SJSA1 (cell line): ENCODE measurements at regions not wholly inside any gene's neighbourhood (a gene's known extent, or its start where the extent isn't known, plus 50 kb on each side); places are given as distances from the start of the nearest gene placed in this dataset.

Experiments used
- DNase-seq, 2 experiments: peaks; one replicate each; pipeline ENCODE4 v3.0.0-alpha.2; 2015 to 2020; ENCODE audit warnings: low spot score in 2 of 2, low read depth in 1 of 2
- H3K27ac ChIP-seq: fragments of 250-450 bp; sonication (Bioruptor Pico); 2 replicates; pipeline ENCODE4 v1.5.1; 2020; ENCODE audit warnings: mild to moderate bottlenecking, moderate library complexity
- H3K27me3 ChIP-seq: fragments of 250-450 bp; sonication (Bioruptor Pico); replicated peaks from 2 replicates; pipeline ENCODE4 v1.5.1; 2020; ENCODE audit warnings: mild to moderate bottlenecking, moderate library complexity
- H3K36me3 ChIP-seq: fragments of 250-450 bp; sonication (Bioruptor Pico); 2 replicates; pipeline ENCODE4 v1.5.1; 2020; ENCODE audit warnings: mild to moderate bottlenecking
- H3K4me1 ChIP-seq: fragments of 250-450 bp; sonication (Bioruptor Pico); replicated peaks from 2 replicates; pipeline ENCODE4 v1.6.1; 2021; ENCODE audit warnings: mild to moderate bottlenecking
- H3K4me3 ChIP-seq: fragments of 250-450 bp; sonication (Bioruptor Pico); 2 replicates; pipeline ENCODE4 v1.5.1; 2020; ENCODE audit warnings: mild to moderate bottlenecking
- H3K9me3 ChIP-seq: fragments of 250-450 bp; sonication (Bioruptor Pico); replicated peaks from 2 replicates; pipeline ENCODE4 v1.5.1; 2020; ENCODE audit warnings: mild to moderate bottlenecking

DNA sequence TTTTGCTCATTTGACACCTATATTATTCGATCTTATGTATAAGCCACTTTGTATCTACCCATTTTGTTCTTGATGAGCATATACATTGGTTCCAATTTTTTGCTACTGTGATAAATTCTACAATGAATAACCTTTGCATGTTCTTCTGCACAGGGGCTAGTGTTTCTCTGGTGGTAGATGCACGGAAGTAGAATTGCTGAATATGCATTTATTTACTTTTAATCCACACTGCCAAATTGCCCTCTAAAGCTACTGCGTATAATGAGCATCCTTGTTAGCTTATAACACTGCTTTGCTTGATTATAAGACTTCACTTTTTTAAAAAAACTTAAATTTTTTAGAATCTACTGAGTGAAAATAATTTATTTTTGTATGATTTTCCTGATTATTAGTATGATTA, 84.2 kb upstream of the PIAS1 start:
- Histone ChIP-seq H3K9me3 (no peaks in the 10 kb centered on the region), H3K4me3 (no peak overlapping the region), H3K4me1 (peaks cover 13% of the 10 kb centered on the region), H3K36me3 (no peaks in the 10 kb centered on the region), H3K27ac (no peak overlapping the region), H3K27me3 (no peaks in the 10 kb centered on the region)
- DNase-seq: no peak

- Histone ChIP-seq H3K36me3 (no peaks in the 10 kb centered on the region), H3K27ac (no peak overlapping the region), H3K4me1 (peaks cover 13% of the 10 kb centered on the region), H3K9me3 (no peaks in the 10 kb centered on the region; the same call in 1 of the 2 replicates), H3K4me3 (no peak overlapping the region), H3K27me3 (no peaks in the 10 kb centered on the region)
- no peak for DNase-seq
Observed at GRCh38 chr15:67972377-67972776, 81.7 kb upstream of the PIAS1 start.

GRCh38 chr15:67973846-67974245, 80.3 kb upstream of the PIAS1 start:
- no peaks in the 10 kb centered on the region; the same call in 1 of the 2 replicates for H3K9me3 ChIP-seq
- no peaks in the 10 kb centered on the region for H3K36me3 ChIP-seq
- no peak for DNase-seq
- H3K4me3 ChIP-seq: no peak overlapping the region
- no peaks in the 10 kb centered on the region for H3K4me1 ChIP-seq
- H3K27ac ChIP-seq: no peak overlapping the region
- H3K27me3 ChIP-seq: no peaks in the 10 kb centered on the region

DNA sequence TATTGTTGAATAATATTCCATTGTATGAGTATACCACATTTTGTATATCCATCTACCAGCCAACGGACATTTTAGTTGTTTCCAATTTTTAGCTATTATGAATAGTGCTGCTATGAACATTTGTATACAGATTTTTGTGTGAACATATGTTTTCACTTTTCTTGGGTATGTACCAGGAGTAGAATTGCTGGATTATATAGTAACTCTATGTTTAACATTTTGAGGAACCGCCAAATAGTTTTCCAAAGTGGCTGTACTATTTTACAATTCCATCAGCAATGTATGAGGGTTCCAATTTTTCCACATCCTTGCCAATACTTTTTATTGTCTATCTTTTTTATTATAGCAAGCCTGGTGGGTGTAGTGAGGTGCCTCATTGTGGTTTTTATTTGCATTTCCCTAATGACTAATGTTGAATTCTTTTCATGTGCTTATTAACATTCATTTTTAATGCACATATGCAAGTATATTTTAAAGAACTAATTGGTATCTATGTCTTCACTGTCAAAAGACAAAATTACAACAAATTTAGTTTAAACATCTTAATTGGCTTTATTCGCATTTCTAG, 77.5 kb upstream of the PIAS1 start:
- Histone ChIP-seq H3K9me3 (no peaks in the 10 kb centered on the region; the same call in 1 of the 2 replicates), H3K27me3 (no peaks in the 10 kb centered on the region), H3K27ac (no peak overlapping the region), H3K36me3 (no peaks in the 10 kb centered on the region), H3K4me1 (no peaks in the 10 kb centered on the region), H3K4me3 (no peak overlapping the region)
- no peak for DNase-seq

GRCh38 chr15:67977414-67978089, 76.6 kb upstream of the PIAS1 start:
- Histone ChIP-seq H3K4me3 (no peak overlapping the region), H3K9me3 (no peaks in the 10 kb centered on the region; the same call in 1 of the 2 replicates), H3K4me1 (no peaks in the 10 kb centered on the region), H3K27me3 (no peaks in the 10 kb centered on the region), H3K27ac (no peak overlapping the region), H3K36me3 (no peaks in the 10 kb centered on the region)
- no peak for DNase-seq

GRCh38 chr15:67979281-67979680, 74.8 kb upstream of the PIAS1 start:
- H3K9me3 ChIP-seq: no peaks in the 10 kb centered on the region; the same call in 1 of the 2 replicates
- H3K36me3 ChIP-seq: no peaks in the 10 kb centered on the region
- no peak for DNase-seq
- no peak overlapping the region for H3K27ac ChIP-seq
- no peak overlapping the region for H3K4me3 ChIP-seq
- H3K4me1 ChIP-seq: no peaks in the 10 kb centered on the region
- no peaks in the 10 kb centered on the region for H3K27me3 ChIP-seq

DNA sequence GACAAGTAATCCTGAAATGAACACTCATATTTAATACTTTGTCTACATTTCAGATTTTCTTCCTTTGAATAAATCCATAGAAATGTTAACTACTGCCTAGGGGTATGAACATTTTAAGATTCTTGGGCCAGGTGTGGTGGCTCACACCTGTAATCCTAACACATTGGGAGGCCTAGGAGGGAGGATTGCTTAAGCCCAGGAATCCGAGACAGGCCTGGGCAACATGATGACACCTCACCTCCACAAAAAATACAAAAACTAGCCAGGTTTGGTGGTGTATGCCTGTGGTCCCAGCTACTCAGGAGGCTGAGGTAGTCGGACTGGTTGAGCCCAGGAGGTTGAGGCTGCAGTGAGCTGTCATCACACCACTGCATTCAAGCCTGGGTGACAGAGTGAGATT, 73.9 kb upstream of the PIAS1 start:
- Histone ChIP-seq H3K27me3 (no peaks in the 10 kb centered on the region), H3K9me3 (no peaks in the 10 kb centered on the region; the same call in 1 of the 2 replicates), H3K27ac (no peak overlapping the region), H3K4me3 (no peak overlapping the region), H3K36me3 (no peaks in the 10 kb centered on the region), H3K4me1 (no peaks in the 10 kb centered on the region)
- DNase-seq: no peak

DNA sequence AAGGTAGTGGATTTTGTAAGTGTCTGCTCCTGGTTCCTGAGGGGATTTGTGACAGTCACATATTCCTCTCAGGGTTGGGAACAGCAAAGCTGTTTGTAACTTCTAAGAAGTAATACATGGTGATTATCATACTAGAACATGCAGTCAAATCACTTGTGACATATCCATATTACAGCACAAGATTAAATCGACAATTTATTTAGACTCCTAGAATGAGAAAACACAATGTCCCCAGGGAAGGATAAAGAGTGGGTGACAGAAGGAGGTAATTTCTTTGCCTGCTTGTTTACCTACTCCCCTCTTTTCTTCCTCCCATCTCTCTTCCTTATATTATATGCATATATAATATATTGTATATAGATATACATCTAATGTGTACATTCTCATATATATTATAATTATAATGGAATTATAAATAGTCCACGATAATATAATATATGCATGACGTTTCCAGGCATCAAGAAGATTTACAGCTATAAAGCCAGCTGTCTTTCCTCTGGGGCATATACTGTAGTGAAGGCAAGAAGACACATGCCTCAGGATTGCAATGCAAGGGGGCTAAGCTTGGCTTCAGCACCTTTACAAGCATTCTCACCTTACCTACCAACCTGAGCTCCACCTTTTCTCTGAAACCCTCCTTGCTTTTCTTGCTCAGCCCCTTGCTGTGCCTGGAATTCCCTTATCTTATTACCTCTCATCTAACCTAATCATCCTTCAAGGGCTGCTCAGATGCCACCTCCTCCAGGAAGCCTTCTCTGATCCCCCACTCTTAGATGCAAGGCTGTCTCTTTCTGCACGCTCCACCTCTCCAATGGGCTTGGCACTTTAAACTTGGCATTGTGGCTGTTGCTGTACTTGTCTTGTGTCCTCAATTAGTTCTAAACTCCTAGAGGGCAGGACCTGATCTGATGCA, 73.1 kb upstream of the PIAS1 start:
- Histone ChIP-seq H3K36me3 (no peaks in the 10 kb centered on the region), H3K4me3 (no peak overlapping the region), H3K4me1 (no peaks in the 10 kb centered on the region), H3K27ac (no peak overlapping the region), H3K27me3 (no peaks in the 10 kb centered on the region), H3K9me3 (no peaks in the 10 kb centered on the region; the same call in 1 of the 2 replicates)
- DNase-seq: no peak

DNA sequence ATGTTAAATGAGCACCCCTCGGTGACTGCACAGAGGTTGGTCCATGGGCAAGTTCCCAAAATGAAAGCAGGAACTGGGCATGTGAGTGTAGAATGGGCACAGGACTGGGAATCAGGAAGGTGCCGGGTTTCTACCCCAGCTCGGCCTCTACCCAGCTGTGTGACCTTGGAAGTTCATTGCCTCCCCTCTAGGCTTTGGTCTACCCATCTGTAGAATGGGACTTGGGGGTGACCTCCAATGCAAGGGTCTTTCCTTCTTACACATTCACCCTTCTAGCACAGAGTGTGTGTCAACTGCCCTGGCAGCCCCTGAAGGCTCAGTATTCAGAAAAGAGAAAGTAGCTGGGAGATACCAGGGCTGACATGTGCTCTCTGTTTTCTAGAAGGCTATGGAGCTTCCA, 72.3 kb upstream of the PIAS1 start:
- Histone ChIP-seq H3K9me3 (no peaks in the 10 kb centered on the region; the same call in 1 of the 2 replicates), H3K4me3 (no peak overlapping the region), H3K36me3 (no peaks in the 10 kb centered on the region), H3K27me3 (no peaks in the 10 kb centered on the region), H3K27ac (no peak overlapping the region), H3K4me1 (no peaks in the 10 kb centered on the region)
- no peak for DNase-seq

DNA sequence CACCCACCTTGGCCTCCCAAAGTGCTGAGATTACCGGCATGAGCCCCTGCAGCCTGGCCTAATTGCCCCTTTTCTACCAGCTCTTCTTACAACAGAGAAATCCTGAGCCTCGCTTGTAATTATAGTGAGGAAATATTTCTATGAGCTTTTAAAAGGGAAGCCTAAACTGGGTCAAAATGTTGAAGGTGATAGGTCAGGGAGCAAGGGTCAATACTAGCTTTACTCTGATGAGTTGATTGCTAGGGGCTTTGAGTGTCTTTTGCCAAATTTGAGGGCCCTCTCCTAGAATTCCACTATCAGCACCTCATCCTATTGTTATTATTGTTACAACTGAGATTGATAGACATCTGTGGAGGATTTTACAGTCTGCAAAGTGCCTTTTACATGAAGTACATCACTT, 62.4 kb upstream of the PIAS1 start:
- no peaks in the 10 kb centered on the region for H3K27me3 ChIP-seq
- DNase-seq: no peak
- no peak overlapping the region for H3K27ac ChIP-seq
- no peaks in the 10 kb centered on the region for H3K36me3 ChIP-seq
- H3K9me3 ChIP-seq: no peaks in the 10 kb centered on the region
- H3K4me3 ChIP-seq: no peak overlapping the region
- H3K4me1 ChIP-seq: no peaks in the 10 kb centered on the region

- Histone ChIP-seq H3K9me3 (no peaks in the 10 kb centered on the region), H3K27me3 (no peaks in the 10 kb centered on the region), H3K4me3 (no peak overlapping the region), H3K36me3 (no peaks in the 10 kb centered on the region), H3K27ac (no peak overlapping the region), H3K4me1 (no peaks in the 10 kb centered on the region)
- DNase-seq: no peak
Observed at GRCh38 chr15:67992411-67992810, 61.7 kb upstream of the PIAS1 start.

- no peaks in the 10 kb centered on the region for H3K4me1 ChIP-seq
- no peak overlapping the region for H3K4me3 ChIP-seq
- H3K27ac ChIP-seq: no peak overlapping the region
- no peaks in the 10 kb centered on the region for H3K27me3 ChIP-seq
- no peaks in the 10 kb centered on the region for H3K9me3 ChIP-seq
- no peaks in the 10 kb centered on the region for H3K36me3 ChIP-seq
- no peak for DNase-seq
Observed at GRCh38 chr15:67992834-67993233, 61.3 kb upstream of the PIAS1 start.

DNA sequence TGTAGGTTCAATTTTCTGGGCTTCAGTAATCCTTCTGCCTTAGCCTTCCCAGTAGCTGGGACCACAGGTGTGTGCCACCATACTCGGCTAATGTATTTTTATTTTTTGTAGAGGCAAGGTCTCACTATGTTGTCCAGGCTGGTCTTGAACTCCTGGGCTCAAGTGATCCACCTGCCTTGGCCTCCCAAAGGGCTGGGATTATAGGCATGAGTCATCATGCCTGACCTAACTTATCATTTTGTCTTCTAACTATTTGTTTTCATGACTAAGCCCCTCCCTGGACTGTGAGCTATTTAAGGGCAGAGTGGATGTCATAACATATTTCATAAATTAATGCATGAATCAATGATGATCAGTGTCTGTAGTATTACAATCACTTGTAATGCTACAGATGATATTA, 56.1 kb upstream of the PIAS1 start:
- no peak overlapping the region for H3K4me3 ChIP-seq
- DNase-seq: no peak
- no peaks in the 10 kb centered on the region for H3K36me3 ChIP-seq
- H3K27me3 ChIP-seq: no peaks in the 10 kb centered on the region
- H3K27ac ChIP-seq: no peak overlapping the region
- peaks cover 20% of the 10 kb centered on the region for H3K4me1 ChIP-seq
- H3K9me3 ChIP-seq: no peaks in the 10 kb centered on the region

DNA sequence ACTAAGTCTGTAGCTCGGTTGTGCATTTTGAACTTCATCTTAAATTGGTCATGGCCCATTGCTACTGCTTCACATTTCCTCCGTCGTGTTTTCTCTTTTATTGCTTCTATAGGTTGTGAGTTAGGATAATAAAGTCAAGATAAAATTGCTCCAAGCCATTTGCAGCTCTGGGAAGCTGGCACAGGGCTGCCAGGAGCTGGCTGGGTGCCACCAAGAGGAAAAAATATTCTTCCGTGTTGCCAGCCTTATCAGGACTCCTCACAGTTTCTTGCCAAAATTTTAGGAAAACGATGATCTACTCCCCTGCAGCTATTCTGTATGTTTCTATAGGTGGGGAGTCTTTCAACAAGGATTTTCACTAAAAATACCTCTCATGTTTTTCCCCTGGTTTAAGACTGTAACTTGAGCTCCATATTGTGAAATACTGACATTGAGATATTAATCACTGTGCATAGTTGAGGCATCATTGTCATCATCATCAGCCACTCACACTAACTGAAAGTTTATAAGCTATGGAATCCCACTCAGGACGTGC, 55.4 kb upstream of the PIAS1 start:
- Histone ChIP-seq H3K4me3 (no peak overlapping the region), H3K27ac (no peak overlapping the region), H3K36me3 (no peaks in the 10 kb centered on the region), H3K4me1 (peaks cover 20% of the 10 kb centered on the region), H3K9me3 (no peaks in the 10 kb centered on the region), H3K27me3 (no peaks in the 10 kb centered on the region)
- DNase-seq: no peak
